Fibroblast of villous mesenchyme (primary cell): ENCODE measurements at regions not wholly inside any gene's neighbourhood (a gene's known extent, or its start where the extent isn't known, plus 50 kb on each side); places are given as distances from the start of the nearest gene placed in this dataset.

Source experiments
- DNase-seq: peaks from one replicate; pipeline ENCODE4 v3.0.0-alpha.2; 2010; ENCODE audit warnings: low read depth
- H3K4me3 ChIP-seq: 2 replicates; pipeline ENCODE4 v1.5.1; 2011; ENCODE audit warnings: low read depth, mild to moderate bottlenecking, low read length
- CTCF ChIP-seq: IDR thresholded peaks from 2 replicates; pipeline ENCODE4 v1.5.1; 2012; ENCODE audit warnings: low read depth, mild to moderate bottlenecking, low read length; ENCODE audit not compliant: insufficient read depth

- no peak overlapping the region for H3K4me3 ChIP-seq
- TF ChIP-seq CTCF, result no peak
- no peak for DNase-seq
Measured at GRCh38 chr11:25891960-25892359, 440.0 kb upstream of the ANO3 start.

GRCh38 chr11:25899617-25900160 lies 432.2 kb upstream of the ANO3 start:
- peak; percentile 14 for DNase-seq

GRCh38 chr11:25900814-25901213 lies 431.1 kb upstream of the ANO3 start:
- H3K4me3 ChIP-seq, result no peak overlapping the region
- no peak for DNase-seq
- no peak for TF ChIP-seq CTCF

More at GRCh38 chr11:25899617-25900160, 432.2 kb upstream of the ANO3 start:
- no peak for TF ChIP-seq CTCF
- no peak overlapping the region for H3K4me3 ChIP-seq

- TF ChIP-seq CTCF, result no peak
- DNase-seq, result no peak
- H3K4me3 ChIP-seq, result no peak overlapping the region
Measured at GRCh38 chr11:25901415-25901814, 430.5 kb upstream of the ANO3 start.

GRCh38 chr11:25902476-25902875 lies 429.5 kb upstream of the ANO3 start:
- no peak for TF ChIP-seq CTCF
- DNase-seq, result no peak
- H3K4me3 ChIP-seq, result no peak overlapping the region

GRCh38 chr11:25908726-25909125 lies 423.2 kb upstream of the ANO3 start:
- no peak for TF ChIP-seq CTCF
- no peak overlapping the region for H3K4me3 ChIP-seq
- no peak for DNase-seq

GRCh38 chr11:25910086-25910485 lies 421.8 kb upstream of the ANO3 start:
- TF ChIP-seq CTCF, result no peak
- no peak overlapping the region for H3K4me3 ChIP-seq
- DNase-seq, result no peak
